ENCODE measurements at regions not wholly inside any gene's neighbourhood (a gene's known extent, or its start where the extent isn't known, plus 50 kb on each side); places are given as distances from the start of the nearest gene placed in this dataset.

- Mint-ChIP-seq H3K27me3 (no peaks in the 10 kb centered on the region), H3K9me3 (peaks cover 3% of the 10 kb centered on the region), H3K4me1 (no peaks in the 10 kb centered on the region), H3K36me3 (ENCODE audit: low read depth) (no peaks in the 10 kb centered on the region), H3K27ac (no peak overlapping the region), H3K4me3 (no peak overlapping the region)
- ChIA-PET POLR2A (no interaction called here), CTCF (no interaction called here)
- DNase-seq: no peak
These were observed 108.6 kb upstream of the TLR4 start for GRCh38 chr9:117595650-117596049.

GRCh38 chr9:117587263-117587662 lies 116.9 kb upstream of the TLR4 start:
- POLR2A ChIA-PET: no interaction called here
- CTCF ChIA-PET: no interaction called here
- no peaks in the 10 kb centered on the region for H3K27me3 Mint-ChIP-seq
- H3K27ac Mint-ChIP-seq: no peak overlapping the region
- no peak overlapping the region for H3K4me3 Mint-ChIP-seq
- H3K36me3 Mint-ChIP-seq (ENCODE audit: low read depth): no peaks in the 10 kb centered on the region
- DNase-seq: no peak
- no peaks in the 10 kb centered on the region for H3K9me3 Mint-ChIP-seq
- H3K4me1 Mint-ChIP-seq: no peaks in the 10 kb centered on the region

DNA sequence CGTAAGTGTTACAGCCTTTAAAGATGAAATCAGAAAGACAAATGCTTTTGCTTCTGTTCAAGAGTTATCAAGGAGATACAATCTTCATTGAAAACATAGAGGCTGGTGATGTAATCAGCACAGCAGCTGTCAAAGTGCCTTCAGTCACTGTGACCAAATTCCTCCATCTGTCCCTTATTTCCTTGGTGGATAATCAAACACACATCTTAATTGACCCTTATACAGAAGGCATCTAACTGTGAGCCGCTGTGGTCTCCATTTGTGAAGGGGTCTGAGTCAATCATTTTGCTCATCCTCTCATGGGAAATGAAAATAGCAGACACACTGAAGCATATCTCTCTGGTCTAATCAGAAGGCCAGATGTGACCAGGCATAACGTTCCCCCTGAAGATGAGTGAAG lies 130.1 kb upstream of the TLR4 start:
- no peak for DNase-seq
- H3K27me3 Mint-ChIP-seq: no peaks in the 10 kb centered on the region
- H3K36me3 Mint-ChIP-seq (ENCODE audit: low read depth): no peaks in the 10 kb centered on the region
- ChIA-PET POLR2A (no interaction called here), CTCF (no interaction called here)
- no peak overlapping the region for H3K4me3 Mint-ChIP-seq
- H3K4me1 Mint-ChIP-seq: no peaks in the 10 kb centered on the region
- H3K27ac Mint-ChIP-seq: no peak overlapping the region
- no peaks in the 10 kb centered on the region for H3K9me3 Mint-ChIP-seq

DNA sequence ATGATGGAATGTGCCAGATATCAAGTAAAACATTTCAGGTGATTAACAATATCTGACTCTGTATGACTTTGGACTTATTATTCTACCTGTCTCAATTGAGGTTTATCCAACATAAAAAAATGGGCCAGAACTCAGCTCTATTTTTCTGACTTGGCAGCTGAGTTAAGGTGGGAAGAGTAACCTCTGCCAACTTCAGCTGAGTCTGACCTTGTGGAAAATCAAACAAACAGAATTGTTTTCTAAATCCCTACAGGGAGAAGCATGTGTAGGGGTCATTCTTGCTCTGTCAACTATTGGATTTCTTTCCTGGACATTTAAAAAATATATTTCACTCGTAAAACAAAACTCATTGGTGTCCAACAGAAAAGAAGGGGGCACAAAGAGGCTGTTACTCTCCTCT lies 139.4 kb upstream of the TLR4 start:
- H3K27me3 Mint-ChIP-seq: no peaks in the 10 kb centered on the region
- H3K36me3 Mint-ChIP-seq (ENCODE audit: low read depth): no peaks in the 10 kb centered on the region
- DNase-seq: no peak
- ChIA-PET POLR2A (no interaction called here), CTCF (no interaction called here)
- H3K4me3 Mint-ChIP-seq: no peak overlapping the region
- peaks cover 1% of the 10 kb centered on the region for H3K9me3 Mint-ChIP-seq
- H3K27ac Mint-ChIP-seq: no peak overlapping the region
- no peaks in the 10 kb centered on the region for H3K4me1 Mint-ChIP-seq

- DNase-seq: no peak
- Mint-ChIP-seq H3K9me3 (peaks cover 1% of the 10 kb centered on the region), H3K36me3 (ENCODE audit: low read depth) (no peaks in the 10 kb centered on the region), H3K4me1 (no peaks in the 10 kb centered on the region), H3K4me3 (no peak overlapping the region), H3K27ac (no peak overlapping the region), H3K27me3 (no peaks in the 10 kb centered on the region)
- CTCF ChIA-PET: no interaction called here
- POLR2A ChIA-PET: no interaction called here
These were observed 142.4 kb upstream of the TLR4 start for GRCh38 chr9:117561761-117562160.

GRCh38 chr9:117555964-117556629 lies 141.2 kb upstream of the ASTN2 start:
- no peaks in the 10 kb centered on the region for H3K36me3 Mint-ChIP-seq (ENCODE audit: low read depth)
- H3K27me3 Mint-ChIP-seq: no peaks in the 10 kb centered on the region
- no peaks in the 10 kb centered on the region for H3K4me1 Mint-ChIP-seq
- no peak overlapping the region for H3K4me3 Mint-ChIP-seq
- no peak overlapping the region for H3K27ac Mint-ChIP-seq
- DNase-seq: peak; percentile 36
- ChIA-PET POLR2A (no interaction called here), CTCF (interaction anchor here (0.6 to 2.9 kb wide), 3 partner anchors 8 to 201 kb away, joined by 3 to 18 read pairs (median 6); no protein-coding TSS in a partner anchor)
- no peaks in the 10 kb centered on the region for H3K9me3 Mint-ChIP-seq

- CTCF ChIA-PET: no interaction called here
- Mint-ChIP-seq H3K36me3 (ENCODE audit: low read depth) (no peaks in the 10 kb centered on the region), H3K4me1 (no peaks in the 10 kb centered on the region), H3K4me3 (no peak overlapping the region), H3K27me3 (no peaks in the 10 kb centered on the region), H3K27ac (no peak overlapping the region), H3K9me3 (no peaks in the 10 kb centered on the region)
- POLR2A ChIA-PET: no interaction called here
- DNase-seq: no peak
These were observed 138.0 kb upstream of the ASTN2 start for GRCh38 chr9:117552811-117553210.

- Mint-ChIP-seq H3K4me1 (no peaks in the 10 kb centered on the region), H3K9me3 (no peaks in the 10 kb centered on the region), H3K36me3 (ENCODE audit: low read depth) (no peaks in the 10 kb centered on the region), H3K27ac (no peak overlapping the region), H3K27me3 (no peaks in the 10 kb centered on the region), H3K4me3 (no peak overlapping the region)
- ChIA-PET POLR2A (no interaction called here), CTCF (no interaction called here)
- no peak for DNase-seq
These were observed 136.3 kb upstream of the ASTN2 start for GRCh38 chr9:117551171-117551570.

- POLR2A ChIA-PET: no interaction called here
These were observed 134.6 kb upstream of the ASTN2 start for GRCh38 chr9:117549444-117549843.

GRCh38 chr9:117548556-117548955 lies 133.7 kb upstream of the ASTN2 start:
- DNase-seq: no peak
- Mint-ChIP-seq H3K27ac (no peak overlapping the region), H3K27me3 (no peaks in the 10 kb centered on the region), H3K9me3 (no peaks in the 10 kb centered on the region), H3K4me1 (no peaks in the 10 kb centered on the region), H3K4me3 (no peak overlapping the region), H3K36me3 (ENCODE audit: low read depth) (no peaks in the 10 kb centered on the region)
- CTCF ChIA-PET: interaction anchor here (2.1 kb wide), 1 partner anchor 8 kb away, joined by 6 read pairs; no protein-coding TSS in a partner anchor
- POLR2A ChIA-PET: no interaction called here

More at GRCh38 chr9:117549444-117549843, 134.6 kb upstream of the ASTN2 start:
- Mint-ChIP-seq H3K27ac (no peak overlapping the region), H3K4me3 (no peak overlapping the region), H3K4me1 (no peaks in the 10 kb centered on the region), H3K27me3 (no peaks in the 10 kb centered on the region), H3K9me3 (no peaks in the 10 kb centered on the region), H3K36me3 (ENCODE audit: low read depth) (no peaks in the 10 kb centered on the region)
- no peak for DNase-seq
- CTCF ChIA-PET: no interaction called here

DNA sequence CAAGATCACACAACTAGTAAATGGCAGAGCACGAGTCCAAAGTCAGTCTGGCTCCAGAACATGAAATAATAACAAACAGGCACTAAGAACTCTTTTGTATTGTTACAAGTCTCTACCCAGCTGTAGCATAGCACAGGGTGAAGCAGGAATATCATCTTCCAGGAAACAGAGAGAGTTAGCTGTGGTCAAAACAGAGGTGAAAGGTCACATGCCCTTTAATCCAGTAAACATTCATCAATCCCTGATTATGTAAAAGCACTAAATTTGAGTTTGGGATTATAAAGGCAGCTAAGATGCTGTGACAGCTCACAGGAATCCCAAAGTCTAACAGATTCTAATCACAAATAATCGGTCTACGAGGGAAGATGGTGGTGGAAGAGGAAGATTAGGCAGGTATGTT lies 133.0 kb upstream of the ASTN2 start:
- Mint-ChIP-seq H3K27ac (no peak overlapping the region), H3K9me3 (no peaks in the 10 kb centered on the region), H3K4me1 (no peaks in the 10 kb centered on the region), H3K4me3 (no peak overlapping the region), H3K27me3 (no peaks in the 10 kb centered on the region), H3K36me3 (ENCODE audit: low read depth) (no peaks in the 10 kb centered on the region)
- CTCF ChIA-PET: interaction anchor here (2.1 kb wide), 1 partner anchor 9 kb away, joined by 6 read pairs; no protein-coding TSS in a partner anchor
- DNase-seq: no peak
- POLR2A ChIA-PET: no interaction called here

- ChIA-PET CTCF (interaction anchor here (0.6 to 2.1 kb wide), 2 partner anchors 10 to 58 kb away, joined by 6 to 9 read pairs; no protein-coding TSS in a partner anchor), POLR2A (no interaction called here)
- H3K4me1 Mint-ChIP-seq: no peaks in the 10 kb centered on the region
- DNase-seq: no peak
- H3K27me3 Mint-ChIP-seq: no peaks in the 10 kb centered on the region
- no peak overlapping the region for H3K4me3 Mint-ChIP-seq
- no peaks in the 10 kb centered on the region for H3K9me3 Mint-ChIP-seq
- no peaks in the 10 kb centered on the region for H3K36me3 Mint-ChIP-seq (ENCODE audit: low read depth)
- no peak overlapping the region for H3K27ac Mint-ChIP-seq
These were observed 132.2 kb upstream of the ASTN2 start for GRCh38 chr9:117546894-117547678.

- Mint-ChIP-seq H3K27me3 (no peaks in the 10 kb centered on the region), H3K36me3 (ENCODE audit: low read depth) (no peaks in the 10 kb centered on the region), H3K4me3 (no peak overlapping the region), H3K9me3 (no peaks in the 10 kb centered on the region), H3K4me1 (no peaks in the 10 kb centered on the region), H3K27ac (no peak overlapping the region)
- ChIA-PET POLR2A (no interaction called here), CTCF (no interaction called here)
- no peak for DNase-seq
These were observed 131.0 kb upstream of the ASTN2 start for GRCh38 chr9:117545846-117546245.

GRCh38 chr9:117543089-117543488 lies 128.2 kb upstream of the ASTN2 start:
- no peak for DNase-seq
- H3K9me3 Mint-ChIP-seq: no peaks in the 10 kb centered on the region
- ChIA-PET CTCF (no interaction called here), POLR2A (no interaction called here)
- no peaks in the 10 kb centered on the region for H3K4me1 Mint-ChIP-seq
- no peaks in the 10 kb centered on the region for H3K36me3 Mint-ChIP-seq (ENCODE audit: low read depth)
- no peak overlapping the region for H3K27ac Mint-ChIP-seq
- H3K27me3 Mint-ChIP-seq: no peaks in the 10 kb centered on the region
- H3K4me3 Mint-ChIP-seq: no peak overlapping the region

All from activated CD4-positive, alpha-beta memory T cell treated with anti-CD3 and anti-CD28 coated beads, Interleukin-2, amount 10 ng/mL, durations not matched to agents 7 days and 5 days (primary cell).